Naive B cell (primary cell): ENCODE measurements at regions not wholly inside any gene's neighbourhood (a gene's known extent, or its start where the extent isn't known, plus 50 kb on each side); places are given as distances from the start of the nearest gene placed in this dataset.

ENCODE experiments used
- ATAC-seq, 2 donors: fragments of 150-1000 bp; cut with Tn5 transposase; 2 replicates each; pipeline ENCODE4 v1.10.0; 2021; ENCODE audit warnings: low read depth in 2 of 2, mild to moderate bottlenecking in 2 of 2, moderate library complexity in 2 of 2
- DNase-seq: peaks from one replicate; pipeline ENCODE4 v3.0.0; 2022
- H3K27ac Mint-ChIP-seq, 6 donors: one replicate each; pipeline ENCODE4 v1.8.0; 2020 to 2022; ENCODE audit warnings: mild to moderate bottlenecking in 6 of 6, mixed read lengths in 6 of 6, moderate library complexity in 5 of 6, inconsistent platforms in 2 of 6
- H3K27me3 Mint-ChIP-seq, 3 donors: one replicate each; pipeline ENCODE4 v1.8.0; 2021 to 2022; ENCODE audit warnings: mixed read lengths in 3 of 3, mild to moderate bottlenecking in 1 of 3
- H3K36me3 Mint-ChIP-seq, 2 donors: one replicate each; pipeline ENCODE4 v1.8.0; 2020 to 2022; ENCODE audit warnings: mixed read lengths in 2 of 2, inconsistent platforms in 1 of 2, mild to moderate bottlenecking in 1 of 2
- H3K4me1 Mint-ChIP-seq, 3 donors: one replicate each; pipeline ENCODE4 v1.8.0; 2020 to 2022; ENCODE audit warnings: mixed read lengths in 3 of 3, inconsistent platforms in 1 of 3, mild to moderate bottlenecking in 1 of 3, moderate library complexity in 1 of 3
- H3K4me3 Mint-ChIP-seq, 8 donors: one replicate each; pipeline ENCODE4 v1.8.0; 2020 to 2022; ENCODE audit warnings: mild to moderate bottlenecking in 8 of 8, mixed read lengths in 8 of 8, moderate library complexity in 8 of 8, inconsistent platforms in 2 of 8
- H3K9me3 Mint-ChIP-seq, 7 donors: one replicate each; pipeline ENCODE4 v1.8.0; 2020 to 2022; ENCODE audit warnings: mixed read lengths in 7 of 7, mild to moderate bottlenecking in 5 of 7, inconsistent platforms in 2 of 7, moderate library complexity in 1 of 7

DNA sequence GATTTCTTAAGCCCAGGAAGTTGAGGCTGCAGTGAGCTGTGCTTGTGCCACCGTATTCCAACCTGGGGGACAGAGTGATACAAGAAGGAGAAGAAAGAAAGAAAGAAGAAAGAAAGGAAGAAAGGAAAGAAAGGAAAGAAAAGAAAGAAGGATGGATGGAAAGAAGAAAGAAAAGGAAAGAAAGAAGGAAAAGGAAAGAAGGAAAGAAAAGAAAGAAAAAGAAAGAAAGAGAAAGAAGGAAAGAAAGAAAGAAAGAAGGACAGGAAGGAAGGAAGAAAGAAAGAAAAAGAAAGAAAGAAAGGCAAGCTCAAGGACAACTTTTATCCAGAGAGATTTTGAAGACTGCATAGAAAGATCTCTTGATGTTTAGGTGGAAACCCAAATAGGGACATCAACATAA, 120.7 kb downstream of the GMNC start:
- no peak overlapping the region for H3K27ac Mint-ChIP-seq
- no peak overlapping the region for H3K4me3 Mint-ChIP-seq
- no peak for DNase-seq
- no peaks in the 10 kb centered on the region for H3K36me3 Mint-ChIP-seq
- H3K27me3 Mint-ChIP-seq: peaks cover 5 to 23% (median 15%) of the 10 kb centered on the region in 3 donors
- no peaks in the 10 kb centered on the region for H3K4me1 Mint-ChIP-seq
- peaks cover 0 to 2% (median 0%) of the 10 kb centered on the region in 7 donors for H3K9me3 Mint-ChIP-seq
- ATAC-seq: no peak

GRCh38 chr3:190739641-190740185, 122.8 kb downstream of the GMNC start:
- peaks cover 5 to 23% (median 15%) of the 10 kb centered on the region in 3 donors for H3K27me3 Mint-ChIP-seq
- DNase-seq (no peak), ATAC-seq (no peak)
- no peaks in the 10 kb centered on the region for H3K36me3 Mint-ChIP-seq
- H3K4me1 Mint-ChIP-seq: no peaks in the 10 kb centered on the region
- H3K9me3 Mint-ChIP-seq: peaks cover 0 to 1% (median 0%) of the 10 kb centered on the region in 7 donors
- no peak overlapping the region for H3K4me3 Mint-ChIP-seq
- H3K27ac Mint-ChIP-seq: no peak overlapping the region

GRCh38 chr3:190738636-190739155, 123.8 kb downstream of the GMNC start:
- no peak overlapping the region for H3K4me3 Mint-ChIP-seq
- ATAC-seq (no peak), DNase-seq (no peak)
- no peak overlapping the region for H3K27ac Mint-ChIP-seq
- H3K27me3 Mint-ChIP-seq: peaks cover 5 to 23% (median 15%) of the 10 kb centered on the region in 3 donors
- no peaks in the 10 kb centered on the region for H3K36me3 Mint-ChIP-seq
- no peaks in the 10 kb centered on the region for H3K4me1 Mint-ChIP-seq
- peaks cover 0 to 1% (median 0%) of the 10 kb centered on the region in 7 donors for H3K9me3 Mint-ChIP-seq

- H3K4me3 Mint-ChIP-seq: no peak overlapping the region
- peaks cover 5 to 20% (median 15%) of the 10 kb centered on the region in 3 donors for H3K27me3 Mint-ChIP-seq
- no peaks in the 10 kb centered on the region for H3K4me1 Mint-ChIP-seq
- H3K27ac Mint-ChIP-seq: no peak overlapping the region
- peaks cover 0 to 1% (median 0%) of the 10 kb centered on the region in 7 donors for H3K9me3 Mint-ChIP-seq
- ATAC-seq (no peak), DNase-seq (no peak)
- no peaks in the 10 kb centered on the region for H3K36me3 Mint-ChIP-seq
Observed at GRCh38 chr3:190737446-190737845, 125.0 kb downstream of the GMNC start.

- H3K27me3 Mint-ChIP-seq: peaks cover 0 to 10% (median 6%) of the 10 kb centered on the region in 3 donors
- no peak for ATAC-seq
- no peaks in the 10 kb centered on the region for H3K9me3 Mint-ChIP-seq
- H3K36me3 Mint-ChIP-seq: no peaks in the 10 kb centered on the region
- no peak overlapping the region for H3K27ac Mint-ChIP-seq
- no peak for DNase-seq
- no peaks in the 10 kb centered on the region for H3K4me1 Mint-ChIP-seq
- no peak overlapping the region for H3K4me3 Mint-ChIP-seq
Observed at GRCh38 chr3:190734490-190734889, 128.0 kb downstream of the GMNC start.

DNA sequence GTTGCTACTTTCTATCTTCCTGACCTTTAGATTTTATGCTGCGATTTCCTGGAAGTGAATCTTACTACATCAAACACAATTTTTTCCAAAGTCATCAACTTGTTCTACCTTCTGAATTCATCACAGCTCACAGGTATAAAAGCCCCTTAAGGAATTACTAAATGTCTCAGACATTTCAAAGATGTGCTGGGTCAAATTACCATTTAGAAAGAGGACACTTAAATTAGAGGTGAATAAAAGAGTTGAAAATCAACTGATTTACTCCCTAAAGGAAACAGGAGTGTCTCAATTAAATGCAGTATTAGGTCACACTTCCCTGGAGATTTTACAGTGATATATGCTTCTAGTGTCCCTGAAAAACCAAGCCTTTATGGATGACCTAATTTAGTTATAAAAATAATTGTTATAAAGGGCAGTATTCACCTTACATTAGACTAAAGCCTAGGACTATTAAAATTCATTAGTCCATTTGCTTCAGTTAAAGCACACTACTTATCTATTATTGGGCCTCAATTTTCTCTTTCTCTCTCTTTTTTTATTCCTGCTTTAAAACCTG, 128.8 kb downstream of the GMNC start:
- DNase-seq (no peak), ATAC-seq (no peak)
- no peaks in the 10 kb centered on the region for H3K4me1 Mint-ChIP-seq
- H3K9me3 Mint-ChIP-seq: no peaks in the 10 kb centered on the region
- H3K27ac Mint-ChIP-seq: peak overlapping the region in 1 of 6 donors; percentile 18
- H3K27me3 Mint-ChIP-seq: peaks cover 0 to 7% (median 6%) of the 10 kb centered on the region in 3 donors
- no peaks in the 10 kb centered on the region for H3K36me3 Mint-ChIP-seq
- no peak overlapping the region for H3K4me3 Mint-ChIP-seq

- Mint-ChIP-seq H3K4me3 (no peak overlapping the region), H3K36me3 (no peaks in the 10 kb centered on the region), H3K4me1 (no peaks in the 10 kb centered on the region), H3K9me3 (no peaks in the 10 kb centered on the region), H3K27me3 (peaks cover 0 to 6% (median 0%) of the 10 kb centered on the region in 3 donors), H3K27ac (no peak overlapping the region)
- DNase-seq (no peak), ATAC-seq (no peak)
Observed at GRCh38 chr3:190731596-190731995, 130.9 kb downstream of the GMNC start.

DNA sequence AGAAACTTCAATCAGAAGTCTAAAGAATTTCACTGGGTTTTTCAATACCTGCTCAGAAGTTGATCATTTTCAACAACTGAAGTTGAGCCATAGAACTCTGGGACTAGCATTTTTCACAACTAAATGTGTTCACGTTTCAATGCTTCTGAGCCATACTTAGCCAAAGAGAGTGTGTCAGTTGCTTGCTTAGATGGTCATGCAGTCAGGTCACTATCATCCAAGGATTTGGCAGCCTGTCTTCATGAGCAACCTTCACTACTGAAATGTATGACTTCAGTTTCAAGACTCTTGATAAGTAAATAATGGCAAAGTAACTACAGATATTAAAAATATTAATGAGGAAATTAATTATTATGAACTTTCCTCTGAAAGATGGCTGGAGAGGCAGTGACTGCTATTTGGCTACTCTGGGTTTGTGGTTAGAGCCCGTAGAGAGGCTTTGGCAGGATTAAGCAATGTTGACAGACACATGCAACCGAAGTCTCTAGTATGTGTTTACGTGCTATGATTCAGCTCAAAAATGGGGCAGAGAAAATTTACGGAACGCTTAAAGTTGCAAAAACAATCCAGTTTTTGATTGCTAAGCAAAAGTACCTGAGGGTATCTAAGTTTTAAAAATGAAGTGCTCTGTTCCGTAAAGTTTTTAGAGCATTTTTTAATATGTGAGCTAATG, 133.8 kb downstream of the GMNC start:
- H3K27ac Mint-ChIP-seq: no peak overlapping the region
- H3K4me3 Mint-ChIP-seq: no peak overlapping the region
- H3K4me1 Mint-ChIP-seq: no peaks in the 10 kb centered on the region
- H3K9me3 Mint-ChIP-seq: no peaks in the 10 kb centered on the region
- H3K27me3 Mint-ChIP-seq: peaks cover 0 to 6% (median 0%) of the 10 kb centered on the region in 3 donors
- DNase-seq (no peak), ATAC-seq (no peak)
- no peaks in the 10 kb centered on the region for H3K36me3 Mint-ChIP-seq

DNA sequence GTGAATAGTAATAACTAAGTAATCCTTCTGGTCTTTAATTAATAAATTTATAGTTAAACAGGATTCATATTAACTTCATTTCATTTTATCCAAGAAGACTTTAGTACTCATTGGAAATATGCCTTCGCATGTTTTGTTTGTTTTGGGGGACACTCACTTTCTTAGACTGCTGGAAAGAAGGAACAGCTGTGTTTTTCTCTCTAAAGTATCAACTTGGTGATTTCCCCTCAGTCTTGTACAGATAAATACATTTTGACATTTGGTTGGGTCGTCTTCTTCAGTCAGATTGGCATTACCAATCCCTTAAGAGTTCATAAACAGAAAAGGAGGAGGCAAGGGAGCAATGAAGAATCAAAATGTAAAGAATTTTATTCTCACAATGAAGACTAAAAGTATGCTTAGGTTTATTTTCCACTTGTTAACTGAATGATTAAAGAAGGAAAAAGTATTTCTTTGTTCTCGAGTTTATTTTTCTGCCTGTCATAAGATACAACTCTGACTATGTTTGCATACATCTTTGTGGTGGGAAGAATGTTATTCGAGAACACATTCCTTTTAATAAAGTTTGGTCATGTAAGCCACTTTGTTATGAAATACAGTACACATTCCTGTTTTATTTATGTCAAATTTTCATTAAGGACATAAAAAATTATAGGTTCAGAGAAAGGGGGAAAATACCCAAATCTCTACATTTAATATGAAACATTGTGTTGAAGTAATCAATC, 140.2 kb downstream of the GMNC start:
- Mint-ChIP-seq H3K36me3 (no peaks in the 10 kb centered on the region), H3K4me3 (no peak overlapping the region), H3K27me3 (peaks cover 0 to 4% (median 0%) of the 10 kb centered on the region in 3 donors), H3K4me1 (peaks cover 0 to 3% (median 0%) of the 10 kb centered on the region in 3 donors), H3K27ac (no peak overlapping the region), H3K9me3 (no peaks in the 10 kb centered on the region)
- no peak for ATAC-seq
- DNase-seq: no peak

GRCh38 chr3:190721330-190721729, 141.2 kb downstream of the GMNC start:
- Mint-ChIP-seq H3K4me1 (peaks cover 0 to 3% (median 0%) of the 10 kb centered on the region in 3 donors), H3K27me3 (peaks cover 0 to 4% (median 0%) of the 10 kb centered on the region in 3 donors), H3K9me3 (no peaks in the 10 kb centered on the region), H3K27ac (no peak overlapping the region), H3K4me3 (peak overlapping the region in 1 of 8 donors; percentile 47), H3K36me3 (no peaks in the 10 kb centered on the region)
- ATAC-seq (peak; percentile 68 to 70), DNase-seq (no peak)

- no peak overlapping the region for H3K4me3 Mint-ChIP-seq
- peaks cover 0 to 3% (median 0%) of the 10 kb centered on the region in 3 donors for H3K4me1 Mint-ChIP-seq
- H3K27me3 Mint-ChIP-seq: peaks cover 8 to 10% (median 8%) of the 10 kb centered on the region in 3 donors
- ATAC-seq: no peak
- no peaks in the 10 kb centered on the region for H3K36me3 Mint-ChIP-seq
- H3K9me3 Mint-ChIP-seq: no peaks in the 10 kb centered on the region
- H3K27ac Mint-ChIP-seq: no peak overlapping the region
- DNase-seq: no peak
Observed at GRCh38 chr3:190718671-190719070, 143.8 kb downstream of the GMNC start.

- peaks cover 0 to 3% (median 0%) of the 10 kb centered on the region in 3 donors for H3K4me1 Mint-ChIP-seq
- ATAC-seq (no peak), DNase-seq (no peak)
- H3K27ac Mint-ChIP-seq: no peak overlapping the region
- no peaks in the 10 kb centered on the region for H3K36me3 Mint-ChIP-seq
- no peak overlapping the region for H3K4me3 Mint-ChIP-seq
- H3K27me3 Mint-ChIP-seq: peaks cover 8 to 10% (median 8%) of the 10 kb centered on the region in 3 donors
- H3K9me3 Mint-ChIP-seq: no peaks in the 10 kb centered on the region
Observed at GRCh38 chr3:190718097-190718496, 144.4 kb downstream of the GMNC start.

- Mint-ChIP-seq H3K27ac (no peak overlapping the region), H3K4me1 (peaks cover 0 to 3% (median 0%) of the 10 kb centered on the region in 3 donors), H3K9me3 (no peaks in the 10 kb centered on the region), H3K27me3 (peaks cover 12 to 15% (median 14%) of the 10 kb centered on the region in 3 donors), H3K4me3 (no peak overlapping the region), H3K36me3 (no peaks in the 10 kb centered on the region)
- ATAC-seq (no peak), DNase-seq (no peak)
Observed at GRCh38 chr3:190716961-190717360, 145.5 kb downstream of the GMNC start.
